GM19193 (cell line): ENCODE measurements at regions not wholly inside any gene's neighbourhood (a gene's known extent, or its start where the extent isn't known, plus 50 kb on each side); places are given as distances from the start of the nearest gene placed in this dataset.

Source experiments
- POLR2A ChIP-seq: IDR thresholded peaks from 4 replicates; pipeline ENCODE4 v1.6.1; 2011; ENCODE audit not compliant: insufficient read depth, insufficient read length; ENCODE audit errors: extremely low read depth

DNA sequence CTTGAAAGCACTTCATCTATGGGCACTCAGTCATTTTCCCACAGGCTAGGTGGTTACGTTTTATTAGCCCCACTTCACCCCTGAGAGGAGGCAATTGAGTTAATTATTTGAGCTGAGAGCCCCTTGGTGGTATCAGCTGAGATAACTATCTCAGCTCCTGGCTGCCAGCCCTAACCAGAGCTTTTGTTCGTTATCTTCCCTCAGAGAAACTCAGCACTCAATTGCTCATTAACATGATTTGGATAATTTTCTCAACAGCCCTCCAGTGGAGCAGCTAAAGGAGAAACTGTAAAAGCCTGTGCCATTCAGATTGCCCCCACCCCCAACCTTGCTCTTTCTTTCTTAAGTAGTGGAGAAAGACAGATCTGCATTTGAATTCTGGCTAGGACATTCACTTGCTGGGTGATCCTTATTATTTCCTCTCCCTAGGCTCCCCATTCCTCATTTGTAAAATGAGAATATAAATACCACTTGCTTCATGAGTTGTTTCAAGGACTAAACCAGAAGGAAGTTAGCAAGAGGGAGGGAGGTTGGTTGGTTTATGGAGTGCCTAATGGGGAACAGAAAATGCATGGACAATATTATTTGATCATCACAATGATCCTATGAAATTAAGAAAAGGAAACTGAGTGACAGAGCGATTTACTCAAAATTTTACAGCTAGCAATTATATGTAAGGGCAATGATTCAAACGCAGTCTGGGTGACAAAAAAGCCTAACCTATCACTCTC lies 218.7 kb upstream of the FGGY start:
- no peak for TF ChIP-seq POLR2A

DNA sequence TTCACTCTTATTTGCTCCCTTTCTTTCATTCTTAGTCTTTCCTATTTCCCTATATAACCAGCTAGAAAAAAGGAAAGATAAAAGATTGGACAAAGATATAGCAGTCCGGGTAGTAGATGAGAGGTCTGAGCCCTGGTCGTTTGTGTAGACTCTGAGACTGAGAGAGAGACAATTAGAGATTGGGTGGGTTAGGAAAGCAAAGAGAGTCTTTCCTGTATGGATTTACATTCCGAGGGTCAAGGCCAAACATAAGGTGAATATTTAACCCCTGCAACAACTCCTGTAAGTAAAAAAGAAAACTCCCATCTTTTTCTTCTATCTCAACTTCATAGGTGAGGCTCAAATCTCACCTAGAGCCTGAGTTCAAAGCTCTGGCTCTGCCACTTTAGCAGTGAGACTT lies 218.0 kb upstream of the FGGY start:
- no peak for TF ChIP-seq POLR2A

DNA sequence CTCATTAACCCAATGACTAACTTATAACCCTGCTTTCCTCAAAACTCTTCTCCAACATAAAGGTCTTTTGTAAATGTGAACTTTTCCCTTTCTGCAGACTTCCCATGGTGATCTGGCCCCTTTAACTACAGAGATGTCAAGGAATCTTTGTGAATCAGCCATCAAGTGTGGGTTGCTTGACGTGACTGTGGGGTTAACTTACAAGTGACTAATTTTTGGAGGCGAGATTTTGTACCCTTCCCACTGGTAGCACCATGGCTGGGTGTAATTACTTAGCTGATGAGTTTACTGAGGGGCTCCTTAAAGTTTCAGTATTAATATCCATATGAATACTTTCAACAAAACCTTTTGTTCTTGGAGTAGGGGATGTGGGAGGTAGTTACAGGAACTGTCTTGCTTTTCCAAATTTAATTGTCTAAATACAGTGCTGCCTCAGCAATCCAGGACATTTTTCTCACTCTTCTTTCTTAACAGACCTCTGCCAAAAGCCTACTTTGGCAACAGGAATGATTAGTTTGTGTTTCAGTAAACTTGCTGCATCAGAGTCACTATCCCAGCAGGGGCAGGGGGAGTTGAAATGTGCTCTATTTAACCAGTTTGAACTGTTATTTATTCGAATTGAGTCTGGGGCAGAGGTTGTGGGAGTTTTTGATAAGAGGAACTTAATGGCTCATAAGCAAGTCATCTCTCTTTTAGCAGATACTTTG lies 217.3 kb upstream of the FGGY start:
- no peak for TF ChIP-seq POLR2A

DNA sequence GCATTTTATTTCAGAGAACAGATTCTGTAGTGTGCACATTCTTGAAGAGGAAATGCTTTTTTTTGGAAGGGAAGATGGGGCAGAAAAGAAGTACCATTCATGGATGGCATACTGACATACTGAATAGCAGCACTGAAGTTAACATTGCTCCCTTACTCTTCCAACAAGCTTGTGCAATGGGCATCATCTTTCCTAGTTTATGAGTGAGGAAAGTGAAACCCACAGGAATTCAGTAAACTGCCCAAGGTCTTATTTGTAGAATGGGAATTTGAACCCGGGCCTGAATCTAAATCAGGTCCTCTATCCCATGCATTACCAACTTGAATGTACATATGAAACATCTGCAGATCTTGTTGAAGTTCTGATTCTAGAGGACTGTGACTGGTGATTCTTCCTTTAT lies 215.7 kb upstream of the FGGY start:
- no peak for TF ChIP-seq POLR2A

DNA sequence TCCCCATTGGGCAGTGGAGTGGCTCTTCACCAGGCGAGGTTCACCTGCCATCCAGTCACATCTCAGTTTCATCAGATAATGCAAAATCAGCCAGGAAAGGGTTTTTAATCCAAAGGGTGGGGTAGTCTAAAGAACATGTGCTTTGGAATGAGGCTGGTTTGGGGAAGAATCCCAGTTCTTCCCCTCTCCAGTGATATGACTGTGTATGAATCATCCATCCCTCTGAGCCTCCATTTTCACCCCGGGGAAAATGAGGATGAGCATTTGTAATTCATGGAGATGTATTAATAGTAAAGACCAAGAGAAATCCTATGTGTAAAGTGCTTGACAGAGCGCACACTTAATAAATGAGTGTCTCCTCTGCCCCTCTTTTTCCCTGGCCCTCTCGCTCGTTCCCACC lies 215.1 kb upstream of the FGGY start:
- TF ChIP-seq POLR2A, result no peak

DNA sequence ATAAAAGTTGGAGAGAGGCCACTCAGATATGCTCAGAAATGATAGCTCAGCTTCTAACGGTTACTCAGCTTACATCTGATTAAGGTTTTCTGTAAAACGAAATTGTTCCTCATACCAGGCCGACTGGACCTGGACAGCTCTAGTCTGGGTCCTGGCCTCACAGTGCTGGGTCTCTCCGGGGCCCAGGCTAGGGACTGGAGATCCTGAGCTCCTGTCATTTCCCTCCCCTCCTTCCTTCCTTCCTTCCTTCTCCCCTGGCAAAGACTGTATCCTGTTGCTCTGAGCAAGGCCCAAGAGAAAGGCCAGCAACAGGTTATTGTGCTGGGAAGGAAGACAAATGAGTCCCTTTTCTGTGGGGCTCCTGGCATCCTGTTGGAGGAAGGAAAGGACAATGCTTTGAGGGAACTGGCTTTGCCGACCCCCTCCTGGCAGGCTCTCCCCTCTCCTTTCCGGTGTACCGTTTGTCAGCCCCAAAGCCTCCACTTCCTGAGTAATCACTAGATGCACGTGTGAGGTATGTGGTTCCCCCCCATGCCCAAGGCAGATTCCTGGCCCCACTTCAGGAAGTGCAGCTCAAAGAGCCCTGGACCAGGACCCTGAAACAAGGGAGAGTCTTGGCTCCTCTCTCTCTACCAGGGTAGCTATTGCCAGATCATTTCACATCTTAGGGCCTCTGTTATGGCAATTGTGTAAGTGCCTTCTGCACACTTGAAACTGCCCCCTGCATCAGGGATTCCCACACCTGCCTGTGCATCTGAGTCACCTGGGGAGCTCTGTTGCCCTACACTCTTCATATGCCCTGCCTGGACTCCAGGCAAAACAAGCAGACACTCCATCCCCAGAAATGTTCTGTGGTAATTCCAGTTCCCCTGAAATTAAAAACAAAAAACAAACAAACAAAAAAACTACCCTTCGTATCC lies 212.7 kb upstream of the FGGY start:
- no peak for TF ChIP-seq POLR2A

DNA sequence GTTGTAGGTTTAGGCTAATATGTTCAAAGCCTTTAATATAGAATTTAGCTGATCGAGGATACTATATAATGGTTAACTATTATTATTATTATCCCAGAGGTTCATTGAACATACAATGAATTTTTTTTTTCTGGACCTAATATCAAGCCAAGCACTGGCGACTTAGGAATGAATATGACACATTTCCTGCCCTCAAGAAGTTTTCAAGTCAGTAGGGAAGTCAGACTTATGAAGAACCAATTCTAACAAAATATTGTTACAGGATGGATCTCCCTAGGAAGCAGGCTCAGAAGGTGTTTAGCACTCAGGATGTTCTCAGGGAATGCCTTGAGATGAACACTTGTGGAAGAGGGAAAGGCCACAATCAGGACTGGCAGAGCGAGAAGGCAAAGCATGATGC lies 211.8 kb upstream of the FGGY start:
- no peak for TF ChIP-seq POLR2A

DNA sequence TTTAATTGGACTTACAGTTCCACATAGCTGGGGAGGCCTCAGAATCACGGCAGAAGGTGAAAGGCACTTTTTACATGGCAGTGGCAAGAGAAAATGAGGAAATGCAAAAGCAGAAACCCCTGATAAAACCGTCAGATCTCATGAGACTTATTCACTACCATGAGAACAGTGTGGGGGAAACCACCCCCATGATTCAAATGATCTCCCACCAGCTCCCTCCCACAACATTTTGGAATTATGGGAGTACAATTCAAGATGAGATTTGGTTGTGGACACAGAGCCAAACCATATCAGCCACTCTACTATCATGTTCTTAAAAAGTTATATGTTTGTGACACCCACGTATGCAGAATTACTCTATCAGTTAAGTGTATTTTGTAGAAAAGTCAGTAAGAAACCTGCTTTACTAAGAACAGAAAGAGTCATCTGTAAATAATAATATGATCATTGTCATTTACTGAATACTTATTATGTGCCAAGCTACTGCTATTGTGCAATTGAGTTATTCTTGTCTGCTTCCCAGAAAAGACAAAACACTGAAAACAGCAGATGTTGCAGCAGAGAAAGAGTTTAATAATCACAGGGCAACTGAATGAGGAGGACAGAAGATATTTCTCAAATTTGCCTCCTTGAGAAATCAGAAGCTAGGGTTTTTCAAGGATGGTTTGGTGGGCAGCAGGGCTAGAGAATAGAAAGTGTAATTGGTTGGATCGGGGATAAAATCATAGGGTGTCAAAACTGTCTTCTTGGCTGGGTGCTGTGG lies 207.7 kb upstream of the FGGY start:
- no peak for TF ChIP-seq POLR2A

DNA sequence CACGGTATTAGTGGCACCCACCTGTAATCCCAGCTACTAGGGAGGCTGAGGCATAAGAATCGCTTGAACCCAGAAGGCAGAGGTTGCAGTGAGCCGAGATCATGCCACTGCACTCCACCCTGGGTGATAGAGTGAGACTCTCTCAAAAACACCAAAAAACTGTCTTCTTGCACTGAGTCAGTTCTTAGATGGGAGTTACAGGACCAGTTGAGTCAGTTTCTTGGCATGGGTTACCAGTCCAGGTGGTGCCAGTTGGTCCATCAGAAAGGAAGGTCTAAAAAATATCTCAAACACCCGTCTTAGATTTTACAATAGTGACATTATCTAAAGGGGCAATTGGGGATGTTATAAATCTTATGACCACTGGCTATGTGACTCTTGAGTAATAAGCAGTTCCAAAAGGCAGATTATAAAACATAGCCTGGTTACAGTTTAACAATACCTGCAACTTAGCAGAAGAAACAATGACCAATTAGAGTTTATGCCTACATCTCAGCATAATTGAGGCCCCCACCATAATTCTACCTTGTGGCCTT lies 206.9 kb upstream of the FGGY start:
- TF ChIP-seq POLR2A, result no peak

DNA sequence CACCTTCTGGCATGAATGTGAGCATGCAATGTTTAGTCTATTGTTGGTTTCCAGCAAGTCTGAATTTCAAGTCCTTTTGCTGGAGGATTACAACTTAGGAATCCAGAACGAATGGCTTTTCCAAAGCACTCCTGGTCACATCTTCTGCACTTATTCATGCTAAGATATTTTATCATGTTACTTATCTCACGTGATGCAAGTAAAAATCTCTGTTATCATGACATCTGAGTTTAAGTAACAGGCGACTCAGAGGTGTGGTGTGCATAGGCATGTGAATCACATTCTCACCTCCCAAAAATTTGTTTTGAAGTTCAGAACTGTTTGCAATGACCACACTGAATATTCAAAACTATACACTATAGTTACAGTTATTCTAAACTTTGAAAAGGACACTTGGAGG lies 204.8 kb upstream of the FGGY start:
- no peak for TF ChIP-seq POLR2A

DNA sequence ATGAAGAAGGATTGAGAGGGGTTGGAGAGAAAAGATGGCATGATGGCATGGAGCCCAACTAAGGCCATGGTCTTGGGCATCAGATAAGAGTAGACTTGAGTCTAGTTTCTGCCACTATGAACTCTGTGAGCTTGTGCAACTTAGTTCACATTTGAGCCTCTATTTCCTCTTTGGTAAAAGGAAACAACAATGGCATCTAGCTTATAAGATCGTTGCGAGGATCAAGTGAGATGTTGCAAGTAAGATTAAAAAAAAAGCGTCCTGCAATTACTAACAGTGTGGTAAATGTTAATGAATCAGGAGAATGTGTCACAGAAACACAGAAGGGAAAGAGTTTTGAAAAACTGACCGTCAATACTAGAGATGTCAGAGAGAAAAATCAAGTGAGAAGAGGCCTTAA lies 202.9 kb upstream of the FGGY start:
- no peak for TF ChIP-seq POLR2A

DNA sequence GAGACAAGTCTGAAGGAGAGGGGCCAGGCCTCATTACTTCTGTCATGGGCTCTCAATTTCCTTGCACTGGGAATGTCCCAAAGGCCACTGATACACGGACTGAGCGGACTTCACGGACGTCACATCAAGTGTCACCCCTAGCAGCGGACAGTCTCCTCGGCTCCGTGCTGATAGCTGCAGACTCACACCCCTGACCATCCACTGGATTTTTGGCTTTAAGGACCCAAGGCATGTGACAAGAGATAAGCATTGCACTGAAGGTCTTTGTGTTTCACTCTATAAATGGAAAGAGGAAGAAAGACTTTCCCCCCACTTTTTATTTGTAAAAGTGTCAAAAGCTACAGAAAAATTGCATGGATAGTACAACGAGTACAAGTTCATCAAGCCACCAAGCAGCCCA lies 200.4 kb upstream of the FGGY start:
- no peak for TF ChIP-seq POLR2A

DNA sequence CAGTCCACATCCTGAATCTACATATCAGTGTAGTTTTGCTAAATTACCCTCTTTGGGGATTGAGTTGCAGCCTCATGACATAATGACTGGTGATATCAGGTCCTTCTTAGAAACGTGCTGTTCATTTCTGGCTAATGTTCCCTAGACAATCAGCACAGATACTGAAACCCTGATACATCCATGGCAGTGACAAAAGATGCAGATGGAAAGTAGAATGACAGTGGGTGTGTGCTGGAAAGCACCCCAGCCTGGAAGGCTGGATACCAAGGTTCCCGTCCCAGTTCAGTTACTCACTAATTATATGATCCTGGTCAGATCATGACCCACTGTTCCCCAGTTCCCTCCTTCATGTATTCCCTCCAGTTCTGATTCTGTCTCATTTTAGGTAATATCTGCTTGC lies 198.2 kb upstream of the FGGY start:
- TF ChIP-seq POLR2A, result no peak

DNA sequence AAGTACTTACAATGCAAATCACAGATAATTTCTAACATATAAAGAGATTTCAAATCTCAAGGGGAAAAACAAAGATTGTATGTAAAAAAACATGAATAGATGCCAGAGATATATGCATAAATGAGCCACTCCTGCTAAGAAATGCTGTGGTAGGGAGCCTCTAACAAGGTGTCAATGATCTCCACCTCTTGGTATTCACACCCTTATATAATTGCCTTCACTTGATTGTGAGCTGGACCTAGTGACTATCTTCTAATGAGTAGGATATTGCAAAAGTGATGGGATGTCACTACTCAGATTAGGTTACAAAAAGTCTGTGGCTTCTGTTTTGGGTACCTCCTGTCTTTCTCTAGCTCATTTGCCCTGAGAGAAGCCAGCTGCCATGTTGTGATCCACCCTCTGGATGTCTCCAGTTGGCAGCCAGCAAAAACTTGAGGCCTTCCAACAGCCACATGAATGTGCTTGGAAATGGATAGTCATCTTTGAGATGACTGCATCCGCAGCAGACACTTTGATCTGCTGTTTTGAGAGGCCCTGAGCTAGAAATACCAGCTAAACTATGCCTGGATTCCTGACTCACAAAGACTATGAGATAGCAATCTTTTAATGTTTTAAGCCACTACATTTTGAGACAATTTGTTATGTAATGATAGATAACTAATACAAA lies 196.1 kb upstream of the FGGY start:
- no peak for TF ChIP-seq POLR2A
